Mammary epithelial cell (primary cell): ENCODE measurements at regions not wholly inside any gene's neighbourhood (a gene's known extent, or its start where the extent isn't known, plus 50 kb on each side); places are given as distances from the start of the nearest gene placed in this dataset.

Experiments used
- CTCF ChIP-seq, 2 donors: IDR thresholded peaks in 1 of 2; conservative IDR thresholded peaks in 1 of 2; 2 replicates each; pipeline ENCODE4 v1.5.1; 2011 to 2012; ENCODE audit warnings: inconsistent platforms in 2 of 2, low read length in 2 of 2, mild to moderate bottlenecking in 2 of 2, control low read depth in 1 of 2, low read depth in 1 of 2; ENCODE audit not compliant: insufficient read depth in 1 of 2; ENCODE audit errors: extremely low read depth in 1 of 2
- EZH2 ChIP-seq: IDR thresholded peaks from 2 replicates; pipeline ENCODE4 v1.6.1; 2012; ENCODE audit warnings: low read length, inconsistent platforms, borderline replicate concordance

GRCh38 chr6:62999796-63000195 lies 211.5 kb upstream of the FKBP1C start:
- TF ChIP-seq CTCF (conservative IDR thresholded peaks at IDR 0.05 in 1 of 2, IDR thresholded peaks at IDR 0.05 in 1 of 2; ENCODE audit: extremely low read depth in 1 of 2, insufficient read depth in 1 of 2, low read depth in 1 of 2, low read length in 2 of 2) = no peak
- no peak for TF ChIP-seq EZH2
